ENCODE measurements at regions not wholly inside any gene's neighbourhood (a gene's known extent, or its start where the extent isn't known, plus 50 kb on each side); places are given as distances from the start of the nearest gene placed in this dataset.

DNA sequence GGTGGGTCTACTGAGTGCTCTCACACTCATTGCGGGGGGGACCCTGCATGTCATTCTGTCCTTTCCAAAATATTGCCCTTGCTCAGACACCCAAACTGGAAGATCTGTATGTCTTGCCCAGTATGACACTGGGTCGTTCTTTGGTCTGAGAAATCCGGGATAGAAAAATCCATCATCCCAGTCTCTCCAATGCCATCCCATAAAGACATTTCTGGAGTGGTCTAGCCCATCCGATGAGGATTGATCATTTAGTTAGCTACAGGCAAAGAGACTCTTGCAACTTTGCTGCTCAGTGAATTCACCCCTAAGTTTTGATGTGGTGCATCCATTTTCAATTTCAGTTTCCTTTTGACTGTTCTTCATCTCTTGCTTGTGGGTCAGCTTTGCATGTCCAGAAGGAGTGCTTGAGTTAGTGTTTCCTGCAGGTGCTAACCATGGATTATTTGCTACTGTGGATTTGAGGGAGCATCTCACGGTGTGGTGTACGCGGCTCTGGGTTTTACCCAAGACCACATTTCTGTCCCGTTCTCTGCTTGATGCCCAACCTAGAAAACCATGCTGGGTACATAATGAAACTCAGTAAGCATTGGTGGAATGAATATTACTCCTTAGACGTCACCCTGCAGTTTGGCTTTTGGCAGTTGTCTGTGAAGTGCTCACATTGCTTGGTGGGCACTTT is 247.0 kb upstream of the MKI67 start:
- TF ChIP-seq GATA1 (IDR thresholded peaks at IDR 0.05; ENCODE audit: low read depth, low read length) (no peak), POLR2A (IDR thresholded peaks at IDR 0.05; ENCODE audit: low read length) (no peak)
- DNase-seq, result no peak

DNA sequence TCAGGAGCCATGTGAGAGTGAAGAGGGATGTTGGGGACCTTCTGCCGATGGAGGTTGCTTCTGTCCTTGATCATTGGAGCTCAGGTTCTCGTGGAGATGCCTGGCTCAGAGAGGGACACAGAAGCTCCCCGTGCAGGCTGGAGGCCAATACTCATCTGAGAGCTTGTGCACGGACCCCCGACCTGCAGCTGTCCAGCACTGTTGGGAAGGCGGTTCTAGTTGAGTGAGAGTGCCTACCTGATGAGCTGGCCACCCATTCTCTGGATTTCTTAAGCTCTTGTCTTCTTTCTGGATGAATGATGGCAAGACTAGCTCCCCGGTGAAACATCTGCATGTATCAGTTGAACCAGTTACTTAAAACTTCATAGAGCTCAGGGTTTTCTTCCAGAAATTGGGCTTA is 247.6 kb upstream of the MKI67 start:
- no peak for DNase-seq
- TF ChIP-seq POLR2A (IDR thresholded peaks at IDR 0.05; ENCODE audit: low read length) (no peak), GATA1 (IDR thresholded peaks at IDR 0.05; ENCODE audit: low read depth, low read length) (no peak)

GRCh38 chr10:128375171-128375570 is 248.9 kb upstream of the MKI67 start:
- TF ChIP-seq GATA1 (IDR thresholded peaks at IDR 0.05; ENCODE audit: low read depth, low read length) (no peak), POLR2A (IDR thresholded peaks at IDR 0.05; ENCODE audit: low read length) (no peak)

DNA sequence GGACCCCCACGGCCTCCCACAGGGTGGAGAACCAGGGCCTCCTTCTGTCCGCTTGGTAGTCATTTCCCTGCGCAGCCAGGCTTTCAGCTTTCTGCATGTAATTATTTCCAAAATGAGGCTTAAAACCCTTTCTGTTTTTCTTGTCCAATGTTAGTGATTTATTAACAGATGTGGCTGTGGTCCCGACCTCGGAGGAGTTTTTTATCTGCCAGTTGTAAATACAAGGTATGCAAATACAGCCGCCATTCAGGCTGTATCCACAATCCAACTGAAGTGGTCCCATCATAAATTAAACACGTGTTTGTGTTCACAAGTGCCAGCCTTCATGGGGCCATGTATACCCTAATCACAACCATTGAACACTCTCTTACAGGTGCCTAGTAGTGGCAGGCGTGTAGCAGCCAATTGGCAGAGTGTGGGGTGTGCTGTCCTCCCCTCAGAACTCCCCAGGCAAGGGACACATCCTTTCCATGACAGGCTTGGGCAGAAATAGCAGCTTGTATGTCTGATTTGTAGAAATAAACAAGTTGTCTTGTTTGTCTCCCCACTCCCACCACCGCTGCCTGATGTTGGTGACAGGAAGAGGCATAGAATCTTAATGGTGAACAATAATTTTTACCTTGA is 251.3 kb upstream of the MKI67 start:
- DNase-seq, result no peak
- TF ChIP-seq POLR2A (IDR thresholded peaks at IDR 0.05; ENCODE audit: low read length), result no peak
- TF ChIP-seq GATA1 (IDR thresholded peaks at IDR 0.05; ENCODE audit: low read depth, low read length), result no peak

More at GRCh38 chr10:128375171-128375570, 248.9 kb upstream of the MKI67 start:
- no peak for DNase-seq

- DNase-seq, result no peak
- no peak for TF ChIP-seq GATA1 (IDR thresholded peaks at IDR 0.05; ENCODE audit: low read depth, low read length)
- no peak for TF ChIP-seq POLR2A (IDR thresholded peaks at IDR 0.05; ENCODE audit: low read length)
Measured at GRCh38 chr10:128377988-128378387, 251.8 kb upstream of the MKI67 start.

DNA sequence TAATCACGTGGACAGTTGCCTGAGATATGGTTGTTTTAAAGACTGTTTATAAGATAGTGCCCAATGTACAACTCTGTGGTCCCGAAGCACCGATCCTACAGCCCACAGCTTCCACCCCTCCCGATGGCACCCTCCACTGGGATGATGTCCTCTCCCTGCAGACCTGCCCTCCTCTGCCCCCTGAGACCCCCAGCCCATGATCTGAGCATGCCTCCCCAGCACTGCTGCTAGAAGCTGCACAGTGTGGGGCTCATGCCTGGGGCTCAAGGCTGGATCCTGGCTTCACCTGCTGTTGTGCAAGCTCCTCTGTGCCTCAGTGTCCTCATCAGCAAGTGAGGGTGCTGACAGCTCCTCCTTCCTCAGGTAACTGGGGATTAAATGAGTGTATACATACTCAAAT is 254.7 kb upstream of the MKI67 start:
- TF ChIP-seq POLR2A (IDR thresholded peaks at IDR 0.05; ENCODE audit: low read length), result no peak
- TF ChIP-seq GATA1 (IDR thresholded peaks at IDR 0.05; ENCODE audit: low read depth, low read length), result no peak
- no peak for DNase-seq

GRCh38 chr10:128382225-128382624 is 256.0 kb upstream of the MKI67 start:
- TF ChIP-seq POLR2A (IDR thresholded peaks at IDR 0.05; ENCODE audit: low read length) (no peak), GATA1 (IDR thresholded peaks at IDR 0.05; ENCODE audit: low read depth, low read length) (no peak)
- DNase-seq, result no peak

- DNase-seq, result no peak
- TF ChIP-seq GATA1 (IDR thresholded peaks at IDR 0.05; ENCODE audit: low read depth, low read length), result no peak
- no peak for TF ChIP-seq POLR2A (IDR thresholded peaks at IDR 0.05; ENCODE audit: low read length)
Measured at GRCh38 chr10:128384831-128385230, 258.6 kb upstream of the MKI67 start.

DNA sequence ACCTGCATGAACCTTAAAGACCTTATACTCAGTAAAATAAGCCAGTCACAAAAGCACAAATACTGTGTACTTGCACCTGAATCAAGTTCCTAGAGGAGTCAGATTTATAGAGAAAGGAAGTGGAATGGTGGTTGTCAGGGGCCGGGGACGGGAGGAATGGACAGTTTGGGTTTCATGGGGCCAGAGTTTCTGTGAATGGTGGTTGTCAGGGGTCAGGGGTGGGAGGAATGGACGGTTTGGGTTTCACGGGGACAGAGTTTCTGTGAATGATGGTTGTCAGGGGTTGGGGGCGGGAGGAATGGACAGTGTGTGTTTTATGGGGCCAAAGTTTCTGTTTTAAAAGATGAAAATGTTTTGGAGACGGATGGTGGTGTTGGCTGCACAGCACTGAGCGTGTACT is 260.0 kb upstream of the MKI67 start:
- no peak for DNase-seq
- TF ChIP-seq GATA1 (IDR thresholded peaks at IDR 0.05; ENCODE audit: low read depth, low read length) (no peak), POLR2A (IDR thresholded peaks at IDR 0.05; ENCODE audit: low read length) (no peak)

GRCh38 chr10:128386816-128387604 is 260.8 kb upstream of the MKI67 start:
- DNase-seq, result no peak
- TF ChIP-seq GATA1 (IDR thresholded peaks at IDR 0.05; ENCODE audit: low read depth, low read length) (no peak), POLR2A (IDR thresholded peaks at IDR 0.05; ENCODE audit: low read length) (no peak)

- no peak for DNase-seq
- TF ChIP-seq POLR2A (IDR thresholded peaks at IDR 0.05; ENCODE audit: low read length) (no peak), GATA1 (IDR thresholded peaks at IDR 0.05; ENCODE audit: low read depth, low read length) (no peak)
Measured at GRCh38 chr10:128390596-128390995, 264.4 kb upstream of the MKI67 start.

DNA sequence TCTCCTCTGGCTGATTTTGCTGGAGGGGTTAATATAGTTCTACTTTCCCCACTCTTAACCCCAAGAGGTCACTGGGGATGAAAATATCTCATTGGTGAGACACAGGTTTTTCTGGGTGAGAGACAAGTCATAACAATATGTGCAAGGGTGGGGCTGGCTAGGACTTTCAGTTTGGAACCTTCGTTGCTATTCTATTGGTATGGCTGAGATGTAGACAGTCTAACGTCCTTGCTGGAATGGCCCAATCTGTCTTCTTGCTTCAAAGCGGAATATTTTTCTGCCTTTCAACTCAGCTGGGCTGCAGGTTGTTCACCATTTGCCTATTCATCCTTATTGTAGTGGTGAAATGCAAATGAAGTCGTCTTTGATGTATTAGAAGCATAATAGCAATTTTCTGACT is 267.3 kb upstream of the MKI67 start:
- TF ChIP-seq POLR2A (IDR thresholded peaks at IDR 0.05; ENCODE audit: low read length) (no peak), GATA1 (IDR thresholded peaks at IDR 0.05; ENCODE audit: low read depth, low read length) (no peak)
- no peak for DNase-seq

- no peak for DNase-seq
- TF ChIP-seq POLR2A (IDR thresholded peaks at IDR 0.05; ENCODE audit: low read length) (no peak), GATA1 (IDR thresholded peaks at IDR 0.05; ENCODE audit: low read depth, low read length) (no peak)
Measured at GRCh38 chr10:128398118-128398517, 271.9 kb upstream of the MKI67 start.

GRCh38 chr10:128398999-128399398 is 272.8 kb upstream of the MKI67 start:
- TF ChIP-seq POLR2A (IDR thresholded peaks at IDR 0.05; ENCODE audit: low read length) (no peak), GATA1 (IDR thresholded peaks at IDR 0.05; ENCODE audit: low read depth, low read length) (no peak)
- DNase-seq, result no peak

Measured in erythroblast (primary cell).